ENCODE measurements at regions not wholly inside any gene's neighbourhood (a gene's known extent, or its start where the extent isn't known, plus 50 kb on each side); places are given as distances from the start of the nearest gene placed in this dataset.
A peak's percentile ranks its signal among the peaks of the same experiment; 100 is the strongest.

DNA sequence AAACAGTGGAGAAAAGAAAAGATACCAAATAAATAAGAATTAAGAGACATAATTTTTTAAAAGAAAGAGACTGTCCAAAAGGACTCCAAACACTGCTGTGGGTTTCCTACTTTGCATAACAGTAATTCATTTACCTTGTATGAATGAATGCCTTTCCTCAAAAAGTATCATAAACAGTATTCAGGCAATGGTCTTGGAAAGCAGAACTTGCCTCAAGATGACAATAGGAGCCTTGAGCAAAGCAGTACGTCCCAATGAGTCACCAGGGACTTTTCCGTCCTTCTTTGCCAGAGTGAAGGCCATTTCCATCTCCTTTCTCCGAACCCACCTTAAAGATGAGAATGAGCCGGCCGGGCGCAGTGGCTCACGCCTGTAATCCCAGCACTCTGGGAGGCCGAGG is 186.4 kb downstream of the ZBTB18 start:
- intact Hi-C loops (cut with DNase I, micrococcal nuclease): no loop called here
- DNase-seq (no peak), ATAC-seq (no peak)

DNA sequence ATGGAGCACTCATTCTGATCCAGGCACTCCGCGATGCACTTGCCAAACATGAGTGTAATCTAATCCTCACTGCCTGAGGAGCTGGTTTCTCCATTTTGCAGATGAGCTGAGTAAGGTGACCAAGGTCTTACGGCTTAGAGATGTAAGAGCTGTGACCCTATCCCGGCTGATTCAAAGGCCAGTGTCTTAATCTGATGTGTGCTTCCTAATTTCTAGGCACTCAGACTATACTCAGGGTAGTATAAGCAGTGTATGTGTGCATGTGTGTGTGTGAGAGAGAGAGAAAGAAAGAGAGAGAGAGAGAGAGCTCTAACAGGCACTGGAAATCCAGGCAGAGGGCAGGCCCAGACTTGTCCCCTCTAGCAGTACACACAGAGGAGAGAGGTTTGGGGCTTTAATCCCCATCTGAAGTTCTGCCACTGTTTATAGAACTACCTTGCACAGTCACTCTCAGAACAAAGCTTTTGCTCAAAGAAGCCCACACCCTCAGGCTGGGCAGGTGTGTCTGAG is 188.2 kb downstream of the ZBTB18 start:
- intact Hi-C loops (cut with DNase I, micrococcal nuclease): no loop called here
- DNase-seq (no peak), ATAC-seq (no peak)

DNA sequence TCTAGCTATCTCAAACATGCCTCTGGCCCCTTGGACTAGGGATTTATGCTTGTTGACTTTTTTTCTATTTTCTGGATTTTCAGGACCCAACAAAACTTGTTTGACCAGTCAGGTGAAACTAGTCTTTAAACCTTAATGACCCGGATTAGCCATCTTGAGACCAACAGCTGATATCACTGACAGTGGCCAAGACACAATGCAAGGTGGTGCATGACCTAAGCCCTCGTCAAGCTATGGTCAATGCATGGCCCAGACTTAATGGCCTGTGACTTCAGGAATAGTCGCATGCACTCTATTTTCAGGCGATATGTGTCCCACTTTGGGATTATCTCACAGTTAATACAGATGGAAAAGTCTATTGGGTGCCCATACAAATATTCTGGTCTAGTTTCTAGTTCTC is 190.4 kb downstream of the ZBTB18 start:
- DNase-seq (no peak), ATAC-seq (no peak)
- intact Hi-C loops (cut with DNase I, micrococcal nuclease): no loop called here

DNA sequence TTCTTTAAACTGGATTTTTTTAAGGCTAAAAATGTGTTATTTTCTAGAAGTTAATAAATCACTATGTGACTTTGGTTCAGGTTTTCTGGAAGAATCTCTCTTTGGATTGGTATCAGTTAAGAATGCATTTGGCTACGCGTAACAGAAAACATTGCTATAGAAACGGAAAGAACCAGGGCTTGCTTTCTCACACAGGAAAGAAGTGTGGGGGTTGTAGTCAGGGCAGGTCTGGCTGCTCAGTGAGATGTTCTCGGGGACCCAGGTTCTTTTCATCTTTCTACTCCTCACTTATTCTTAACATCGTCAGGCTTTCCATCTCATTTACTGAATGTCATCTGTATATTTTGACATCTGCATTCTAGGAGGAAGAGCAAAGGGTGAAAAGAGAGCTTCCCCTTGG is 191.4 kb downstream of the ZBTB18 start:
- no peak for ATAC-seq
- intact Hi-C loops (cut with DNase I, micrococcal nuclease): no loop called here
- DNase-seq: no peak

DNA sequence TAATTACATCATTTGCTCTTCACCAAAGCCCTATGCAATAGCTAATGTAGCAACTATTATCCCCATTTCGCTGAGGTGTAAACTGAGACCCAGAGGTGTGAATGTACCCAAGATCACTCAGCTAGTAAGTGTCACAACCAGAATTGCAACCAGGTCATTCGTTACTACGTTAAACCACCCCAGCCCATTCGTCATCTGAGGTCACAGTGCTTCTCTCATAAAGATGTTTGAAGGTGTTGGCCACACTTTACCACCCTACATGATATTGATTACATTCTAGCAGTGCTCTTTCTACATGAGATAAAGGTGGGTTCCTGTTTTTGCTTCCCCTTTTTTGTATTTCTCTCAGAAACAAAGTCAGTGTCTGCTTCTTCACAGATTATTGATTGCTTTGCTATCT is 195.3 kb downstream of the ZBTB18 start:
- DNase-seq (no peak), ATAC-seq (no peak)
- intact Hi-C loops (cut with DNase I, micrococcal nuclease): no loop called here

DNA sequence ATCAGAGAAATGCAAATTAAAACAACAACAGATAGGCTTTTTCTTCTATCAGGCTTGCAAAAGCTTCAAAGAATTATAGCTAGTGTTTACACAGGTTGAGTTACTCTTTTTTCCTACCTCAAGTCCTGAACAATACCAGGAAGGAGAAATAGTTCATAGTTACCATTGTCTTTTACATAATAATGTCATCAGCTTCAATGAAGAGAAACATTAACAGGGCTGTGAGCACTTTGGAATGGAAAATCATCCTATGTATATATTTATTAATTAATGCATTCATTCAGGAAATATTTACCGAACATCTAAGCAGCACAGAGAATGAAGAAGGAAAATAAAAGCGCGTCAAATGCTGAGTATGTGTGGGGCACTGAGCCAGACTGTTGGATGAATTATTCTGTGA is 197.3 kb downstream of the ZBTB18 start:
- no peak for DNase-seq
- ATAC-seq: no peak
- intact Hi-C loops (cut with DNase I, micrococcal nuclease): no loop called here

DNA sequence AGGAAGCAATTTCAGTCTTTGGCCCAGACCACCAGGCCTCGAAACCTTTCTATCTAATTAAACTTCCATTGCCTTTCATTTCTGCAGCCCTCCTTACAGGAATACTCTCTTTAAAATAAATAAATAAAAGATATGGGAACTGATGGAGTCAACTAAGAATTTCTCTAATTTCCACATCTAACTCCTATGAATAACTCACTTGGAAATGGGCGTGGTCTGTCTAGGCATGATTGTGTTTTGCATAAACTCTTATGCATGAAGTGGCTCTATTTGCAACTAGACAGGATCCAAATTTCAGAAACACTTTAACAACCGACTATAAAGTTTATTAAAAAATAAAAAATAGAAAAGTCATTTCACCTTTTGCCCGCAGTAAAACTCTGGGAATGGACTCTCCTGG is 199.5 kb downstream of the ADSS2 start:
- intact Hi-C loops (cut with DNase I, micrococcal nuclease): no loop called here
- ATAC-seq: no peak

DNA sequence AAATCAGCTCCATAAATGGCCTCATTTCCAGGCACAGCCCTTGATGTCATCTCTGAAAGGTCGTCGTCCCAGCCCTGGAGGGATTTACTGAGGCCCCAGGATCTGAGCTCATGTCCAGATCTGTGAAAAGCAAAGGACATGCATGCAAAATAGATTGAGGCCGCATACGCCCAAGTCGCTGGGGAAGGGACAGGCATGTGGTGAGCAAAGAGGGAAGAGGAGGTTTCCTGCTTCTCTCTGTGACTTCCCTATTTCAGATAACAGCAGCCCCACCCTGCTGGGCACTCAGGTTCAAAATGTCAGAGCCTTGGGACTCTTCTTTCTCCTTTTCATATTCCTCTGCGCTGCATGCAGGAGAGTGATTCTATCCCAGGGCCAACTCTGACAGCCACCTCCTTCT is 197.2 kb downstream of the ADSS2 start:
- ATAC-seq (no peak), DNase-seq (peak in 1 of 2 donors; percentile 20)
- intact Hi-C loops (cut with DNase I, micrococcal nuclease): no loop called here

More for the DNA sequence above, 199.5 kb downstream of the ADSS2 start:
- no peak for DNase-seq

DNA sequence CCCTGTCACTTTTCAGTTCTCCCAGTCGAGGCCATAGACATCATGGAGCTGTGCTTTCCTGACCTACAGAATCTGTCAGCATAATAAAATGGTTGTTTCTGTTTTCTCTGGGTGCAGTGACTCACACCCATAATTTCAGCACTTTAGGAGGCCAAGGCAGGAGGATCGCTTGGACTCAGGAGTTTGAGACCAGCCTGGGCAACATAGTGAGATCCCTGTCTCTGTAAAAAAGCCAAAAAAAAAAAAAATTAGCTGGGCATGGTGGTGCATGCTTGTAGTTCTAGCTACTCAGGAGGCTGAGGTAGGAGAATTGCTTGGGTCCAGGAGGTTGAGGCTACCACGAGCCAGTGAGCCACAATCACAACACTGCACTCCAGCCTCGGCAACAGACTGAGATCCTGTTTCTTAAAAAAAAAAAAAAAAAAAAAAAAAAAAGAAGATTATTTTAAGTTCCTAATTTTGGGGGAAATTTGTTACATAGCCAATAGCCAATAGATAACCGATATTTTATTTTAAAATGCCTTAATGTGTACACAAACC is 196.2 kb downstream of the ADSS2 start:
- DNase-seq: no peak
- intact Hi-C loops (cut with DNase I, micrococcal nuclease): no loop called here
- no peak for ATAC-seq

DNA sequence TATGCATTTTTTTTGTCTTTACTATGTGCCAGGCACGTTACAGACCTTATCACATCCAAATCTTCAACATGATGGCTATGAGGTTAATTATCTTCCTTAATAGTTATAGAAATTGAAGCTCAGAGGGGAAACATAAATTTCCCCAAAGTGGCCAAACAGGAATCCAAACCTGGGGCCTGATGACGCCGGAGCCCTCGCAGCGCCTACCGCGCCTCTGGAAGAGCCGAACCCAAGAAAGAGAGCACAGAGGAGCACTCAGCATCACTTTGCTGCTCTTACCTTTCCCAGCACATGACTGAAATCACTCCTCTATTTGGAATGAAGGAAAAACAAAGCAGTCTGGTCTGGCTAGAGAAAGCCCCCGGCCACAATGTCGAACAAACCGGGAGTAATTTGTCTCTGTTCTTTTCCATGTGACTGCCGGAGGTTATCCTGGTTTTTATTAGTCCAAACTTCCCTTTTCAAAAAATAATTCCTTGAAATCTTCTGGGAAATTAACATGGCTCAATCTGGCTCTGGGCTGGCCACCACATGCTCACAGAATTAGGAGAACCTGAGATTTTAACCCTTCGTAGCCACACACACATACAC is 195.5 kb downstream of the ADSS2 start:
- ATAC-seq: no peak
- DNase-seq: no peak
- intact Hi-C loops (cut with DNase I, micrococcal nuclease): no loop called here

DNA sequence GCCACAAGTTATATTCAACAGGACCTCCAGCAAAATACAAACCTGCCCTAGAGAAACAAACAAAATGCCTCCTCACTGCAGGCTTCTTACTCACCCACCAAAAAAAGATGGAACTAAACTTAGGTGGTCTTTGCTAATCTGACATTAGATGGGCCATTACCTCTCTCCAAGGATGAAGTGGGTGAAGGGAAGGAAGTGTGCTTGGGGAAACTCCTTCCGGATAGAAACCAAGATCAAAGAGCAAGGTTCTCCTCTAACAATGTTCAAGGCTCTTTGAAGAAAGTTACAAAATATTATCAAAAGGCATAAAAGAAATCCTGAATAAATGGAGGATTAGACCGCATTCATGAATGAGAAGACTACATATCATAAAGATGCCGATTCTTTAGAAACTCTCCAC is 187.5 kb downstream of the ADSS2 start:
- intact Hi-C loops (cut with DNase I, micrococcal nuclease): no loop called here
- DNase-seq (no peak), ATAC-seq (no peak)

DNA sequence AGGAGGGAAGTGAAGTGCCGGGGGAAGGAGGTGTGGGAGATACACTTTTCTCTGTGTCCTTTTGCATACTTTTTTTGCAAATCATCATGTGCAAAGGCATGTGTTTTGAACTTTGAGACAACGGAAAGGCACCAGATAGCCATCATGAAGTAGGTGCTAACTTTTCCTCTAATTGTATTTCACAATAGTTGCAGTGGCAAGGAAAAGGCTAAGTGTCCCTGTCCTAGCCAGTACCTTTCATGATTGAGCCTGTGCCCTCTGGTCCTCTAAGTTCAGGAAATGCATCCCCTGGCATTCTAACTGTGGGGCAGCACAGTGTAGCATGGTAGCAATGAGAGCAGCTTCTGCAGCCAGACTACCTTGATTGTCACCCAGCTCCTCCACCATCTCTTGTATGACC is 186.2 kb downstream of the ADSS2 start:
- intact Hi-C loops (cut with DNase I, micrococcal nuclease): no loop called here

DNA sequence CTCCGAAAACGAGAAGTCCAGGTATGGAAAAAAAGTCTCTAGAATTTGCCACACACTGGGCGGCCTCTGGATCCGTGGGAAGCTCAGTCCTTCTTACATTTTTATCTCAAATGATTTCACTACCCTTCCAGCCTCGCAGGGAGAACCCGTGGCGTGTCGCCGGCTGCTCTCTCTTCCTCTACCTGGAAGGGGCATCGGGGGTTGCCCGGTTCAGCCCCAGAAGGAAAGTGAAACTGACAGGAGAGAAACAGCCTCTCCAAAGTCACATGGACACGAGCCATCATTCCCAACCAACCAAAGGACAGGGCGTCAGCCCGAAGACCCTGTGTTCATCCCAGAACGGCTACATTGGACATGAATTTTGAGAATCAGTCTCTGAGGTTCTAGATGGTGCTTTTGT is 182.5 kb downstream of the ADSS2 start:
- intact Hi-C loops (cut with DNase I, micrococcal nuclease): no loop called here
- ATAC-seq (no peak), DNase-seq (no peak)

More for the DNA sequence above, 186.2 kb downstream of the ADSS2 start:
- no peak for DNase-seq
- ATAC-seq: no peak

DNA sequence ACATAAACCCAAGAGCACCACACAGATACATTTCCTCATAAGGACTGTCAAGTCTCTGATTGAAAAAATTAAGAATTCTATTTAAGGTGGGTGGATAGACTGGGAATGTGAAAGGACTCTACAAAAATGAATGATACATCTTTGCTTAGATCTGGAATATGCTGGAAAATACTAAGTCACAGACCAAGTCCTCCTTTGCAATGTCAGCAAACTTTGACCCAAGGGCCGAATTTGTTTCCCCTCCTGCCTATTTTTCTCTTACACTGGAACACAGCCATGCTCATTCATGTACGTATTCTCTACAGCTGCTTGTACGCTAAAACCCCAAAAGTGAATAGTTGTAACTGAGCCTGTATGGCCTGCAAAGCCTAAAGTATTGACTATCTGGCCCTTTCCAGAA is 180.7 kb downstream of the ADSS2 start:
- DNase-seq: no peak
- no peak for ATAC-seq
- intact Hi-C loops (cut with DNase I, micrococcal nuclease): loop anchor here (10.0 kb wide), 2 partner anchors 216 to 926 kb away; partner anchors contain the start of gene ZBTB18 (in 1 of the 2)

DNA sequence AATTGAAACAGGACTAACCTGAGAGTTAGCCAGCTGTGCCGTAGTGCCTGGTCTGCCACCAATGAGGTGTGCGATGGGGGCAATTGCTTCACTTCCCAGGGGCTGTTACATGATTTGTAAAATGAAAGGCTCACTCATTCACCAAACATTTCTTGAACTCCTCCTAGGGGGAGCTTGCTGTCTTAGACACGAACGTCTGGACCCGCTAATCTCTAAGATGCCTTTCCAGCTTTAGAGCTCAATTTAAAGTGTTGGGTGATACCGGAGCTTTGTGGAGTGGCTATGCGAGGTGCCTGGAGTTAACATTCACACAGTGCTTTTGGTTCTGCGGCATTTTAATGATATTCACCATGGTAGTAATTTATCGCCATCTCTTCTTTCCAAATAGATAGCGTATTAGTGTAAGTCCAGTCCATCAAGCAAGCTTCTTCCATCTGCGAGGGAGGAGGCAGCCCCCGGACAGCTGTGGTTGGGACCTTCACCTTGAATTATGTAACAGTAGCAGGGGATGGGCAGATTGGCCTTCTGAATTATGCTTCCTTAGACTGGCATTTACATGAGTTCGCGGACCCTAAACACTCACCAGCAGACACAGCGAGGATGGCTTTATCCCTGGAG is 179.9 kb downstream of the ADSS2 start:
- intact Hi-C loops (cut with DNase I, micrococcal nuclease): loop anchor here (2.0 to 10.0 kb wide), 3 partner anchors 217 to 927 kb away; partner anchors contain the start of gene ZBTB18 (in 1 of the 2)
- ATAC-seq: no peak
- no peak for DNase-seq

DNA sequence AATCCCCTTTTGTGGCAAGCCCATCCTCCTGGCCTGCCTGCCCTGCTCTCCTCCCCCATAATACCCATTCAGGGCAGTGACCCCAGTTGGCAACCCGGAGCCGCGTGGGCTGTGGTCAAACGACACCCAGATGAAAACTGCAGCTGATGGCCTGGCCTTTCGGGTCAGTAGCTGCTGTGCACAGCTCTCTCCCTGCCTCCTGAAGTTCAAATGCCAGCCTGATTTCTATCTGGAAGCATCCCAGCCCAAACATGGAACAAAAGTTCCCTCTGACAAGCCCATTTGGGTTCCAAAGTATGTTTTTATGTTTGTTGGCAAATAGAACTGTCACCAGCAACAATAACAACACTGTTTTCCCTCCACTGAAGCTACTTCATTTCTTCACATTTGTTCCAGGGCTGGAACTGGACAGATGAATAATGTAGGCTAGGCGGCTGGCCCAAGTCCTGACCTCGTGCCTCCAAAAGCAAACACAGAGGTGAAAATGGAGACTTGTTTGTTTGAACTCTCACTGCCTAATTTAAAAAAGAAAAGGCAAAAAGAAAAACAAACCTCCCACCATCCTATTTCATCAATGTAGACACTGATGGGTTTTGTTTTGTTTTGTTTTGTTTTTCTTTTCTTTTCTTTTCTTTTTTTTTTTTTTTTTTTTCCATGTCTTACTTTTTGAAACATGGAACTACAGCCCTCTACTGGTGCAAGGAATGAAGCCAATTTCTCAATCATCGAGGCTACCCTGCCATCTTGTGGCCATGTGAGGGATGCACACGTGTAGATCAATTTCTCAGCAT is 179.0 kb downstream of the ADSS2 start:
- DNase-seq (peak; percentile 30 to 64), ATAC-seq (peak; percentile 90)
- intact Hi-C loops (cut with DNase I, micrococcal nuclease): loop anchor here (2.0 to 10.0 kb wide), 3 partner anchors 218 to 928 kb away; partner anchors contain the start of gene ZBTB18 (in 1 of the 2)

DNA sequence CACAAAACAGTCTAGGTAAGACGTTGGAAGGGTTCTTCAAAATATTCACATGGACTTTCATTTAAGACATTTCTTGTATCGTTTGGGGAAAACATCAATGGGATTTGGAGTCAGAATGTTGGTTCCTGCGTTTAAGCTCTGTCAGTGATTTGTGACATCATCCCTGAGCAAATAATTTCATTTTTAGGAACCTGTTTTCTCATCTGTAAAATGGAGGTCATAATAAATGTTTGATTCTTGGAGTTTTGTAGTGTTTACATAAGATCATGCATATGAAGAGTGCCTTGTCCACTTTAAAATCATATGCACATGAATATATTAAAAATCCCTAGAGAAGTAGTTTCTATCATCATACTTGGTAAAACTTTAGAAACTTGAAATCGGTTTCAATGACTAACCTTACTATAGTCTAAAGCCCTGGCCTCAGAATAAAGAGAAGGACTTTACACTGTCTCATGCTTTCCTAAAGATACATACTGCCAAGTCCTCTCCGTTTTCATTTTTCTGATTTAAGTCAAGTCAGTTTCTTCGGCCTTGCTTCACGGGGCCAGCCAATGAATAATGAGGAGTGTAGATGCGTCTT is 178.4 kb downstream of the ADSS2 start:
- ATAC-seq: no peak
- no peak for DNase-seq
- intact Hi-C loops (cut with DNase I, micrococcal nuclease): loop anchor here (2.0 to 10.0 kb wide), 3 partner anchors 219 to 929 kb away; partner anchors contain the start of gene ZBTB18 (in 1 of the 2)

DNA sequence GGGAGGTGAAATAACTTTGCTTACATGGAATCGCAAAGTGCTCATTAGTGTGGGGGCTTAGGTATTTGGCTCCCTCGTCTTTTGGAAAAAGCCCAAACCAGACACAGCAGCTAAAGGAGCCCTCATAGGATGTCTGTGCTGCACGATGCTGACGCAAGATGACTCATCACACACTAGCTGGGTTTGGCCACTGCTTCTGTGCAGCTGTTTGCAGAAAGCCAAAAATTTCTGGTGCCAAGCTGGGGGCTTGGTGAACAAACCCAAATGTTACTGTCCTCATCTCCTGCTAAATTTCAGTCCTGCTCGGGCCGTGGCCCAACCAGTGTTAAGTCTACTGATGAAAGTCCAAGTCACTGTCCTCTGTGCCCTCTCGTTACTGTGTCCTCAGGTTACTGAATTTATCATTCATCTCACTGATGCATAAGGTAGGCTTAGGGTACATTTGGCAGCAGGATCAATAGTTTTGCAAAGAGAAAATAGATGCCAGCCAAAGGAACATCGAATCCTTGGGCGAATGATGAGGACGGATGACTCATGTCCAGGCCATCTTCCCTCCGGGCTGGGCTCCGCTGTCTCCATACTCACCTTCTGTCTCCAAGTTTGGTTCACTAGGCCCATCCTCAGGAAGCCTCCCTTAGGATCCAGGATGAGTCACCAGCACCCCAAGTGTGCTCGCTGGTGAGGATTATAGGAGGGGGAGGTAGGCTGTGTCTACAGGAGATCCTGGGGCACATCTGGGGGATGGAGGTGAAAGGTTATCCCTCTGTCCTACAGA is 177.7 kb downstream of the ADSS2 start:
- intact Hi-C loops (cut with DNase I, micrococcal nuclease): loop anchor here (2.0 to 10.0 kb wide), 3 partner anchors 219 to 929 kb away; partner anchors contain the start of gene ZBTB18 (in 1 of the 2)
- ATAC-seq (peak; percentile 24), DNase-seq (peak; percentile 24 to 49)

Data from left colon (tissue), 2 donors.